H1 (cell line): ENCODE measurements at regions not wholly inside any gene's neighbourhood (a gene's known extent, or its start where the extent isn't known, plus 50 kb on each side); places are given as distances from the start of the nearest gene placed in this dataset.

Experiments used
- BACH1 ChIP-seq: IDR thresholded peaks from 2 replicates; pipeline ENCODE4 v1.6.1; 2012; ENCODE audit warnings: low read length, improper control_type of control experiment
- POU5F1 ChIP-seq: IDR thresholded peaks from 2 replicates; pipeline ENCODE4 v1.6.1; 2011; ENCODE audit warnings: low read depth, mild to moderate bottlenecking, low read length, moderate library complexity
- SUZ12 ChIP-seq: fragments of 200-600 bp; sonication (generic); IDR thresholded peaks from 2 replicates; pipeline ENCODE4 v1.6.1; 2012; ENCODE audit warnings: mild to moderate bottlenecking, inconsistent platforms, low read length, moderate library complexity, mixed read lengths
- TCF12 ChIP-seq: IDR thresholded peaks from 2 replicates; pipeline ENCODE4 v1.6.1; 2011; ENCODE audit warnings: low read depth, mild to moderate bottlenecking, low read length
- TF ChIP-seq, protein P1 (sequence below), 3 experiments: IDR thresholded peaks; 1 replicate in 2 of 3; 2 replicates in 1 of 3; pipeline versions ENCODE4 v1.5.1 to v1.6.1; 2011; ENCODE audit warnings: low read length in 3 of 3, mild to moderate bottlenecking in 3 of 3, inconsistent platforms in 2 of 3, low read depth in 1 of 3, moderate library complexity in 1 of 3; ENCODE audit not compliant: insufficient read depth in 1 of 3; ENCODE audit errors: control extremely low read depth in 1 of 3

DNA sequence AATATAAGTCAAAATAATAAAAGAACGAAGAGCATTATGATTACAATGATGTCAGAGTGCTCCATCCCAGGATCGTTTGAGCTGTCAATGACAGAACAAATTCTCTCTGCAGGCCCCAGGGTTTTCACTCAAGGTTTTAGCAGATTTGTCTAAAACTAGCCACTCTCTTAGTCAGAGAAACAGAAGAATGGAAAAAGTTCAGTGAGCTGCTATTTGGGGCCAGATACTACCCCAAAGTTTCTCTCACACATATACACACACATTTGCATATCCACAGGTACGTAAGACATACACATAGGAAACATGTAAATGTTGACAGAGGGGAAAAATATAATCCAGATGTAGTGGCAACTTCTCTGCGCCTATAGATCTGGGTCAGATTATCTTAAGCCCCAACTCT, 76.3 kb upstream of the SEMA6A start:
- TF ChIP-seq SUZ12 = no peak
- TF ChIP-seq TCF12 = no peak
- no peak for TF ChIP-seq BACH1
- TF ChIP-seq, protein P1, sequence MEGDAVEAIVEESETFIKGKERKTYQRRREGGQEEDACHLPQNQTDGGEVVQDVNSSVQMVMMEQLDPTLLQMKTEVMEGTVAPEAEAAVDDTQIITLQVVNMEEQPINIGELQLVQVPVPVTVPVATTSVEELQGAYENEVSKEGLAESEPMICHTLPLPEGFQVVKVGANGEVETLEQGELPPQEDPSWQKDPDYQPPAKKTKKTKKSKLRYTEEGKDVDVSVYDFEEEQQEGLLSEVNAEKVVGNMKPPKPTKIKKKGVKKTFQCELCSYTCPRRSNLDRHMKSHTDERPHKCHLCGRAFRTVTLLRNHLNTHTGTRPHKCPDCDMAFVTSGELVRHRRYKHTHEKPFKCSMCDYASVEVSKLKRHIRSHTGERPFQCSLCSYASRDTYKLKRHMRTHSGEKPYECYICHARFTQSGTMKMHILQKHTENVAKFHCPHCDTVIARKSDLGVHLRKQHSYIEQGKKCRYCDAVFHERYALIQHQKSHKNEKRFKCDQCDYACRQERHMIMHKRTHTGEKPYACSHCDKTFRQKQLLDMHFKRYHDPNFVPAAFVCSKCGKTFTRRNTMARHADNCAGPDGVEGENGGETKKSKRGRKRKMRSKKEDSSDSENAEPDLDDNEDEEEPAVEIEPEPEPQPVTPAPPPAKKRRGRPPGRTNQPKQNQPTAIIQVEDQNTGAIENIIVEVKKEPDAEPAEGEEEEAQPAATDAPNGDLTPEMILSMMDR (IDR thresholded peaks at IDR 0.05; ENCODE audit: control extremely low read depth in 1 of 3, insufficient read depth in 1 of 3, low read depth in 1 of 3, low read length in 3 of 3) = no peak
- no peak for TF ChIP-seq POU5F1
